Activated naive CD4-positive, alpha-beta T cell treated with anti-CD3 and anti-CD28 coated beads, Interleukin-2, amount 50 U/mL, for 72 hours (primary cell): ENCODE measurements at regions not wholly inside any gene's neighbourhood (a gene's known extent, or its start where the extent isn't known, plus 50 kb on each side); places are given as distances from the start of the nearest gene placed in this dataset.

Source experiments
- ATAC-seq, 2 donors: fragments of 150-1000 bp; cut with Tn5 transposase; 2 replicates each; pipeline ENCODE4 v1.10.0; 2021; ENCODE audit warnings: mild to moderate bottlenecking in 2 of 2, moderate library complexity in 2 of 2
- DNase-seq, 2 donors: peaks; one replicate each; pipeline ENCODE4 v3.0.0; 2021 to 2022; ENCODE audit warnings: low spot score in 2 of 2
- H3K27ac Mint-ChIP-seq, 2 donors: one replicate each; pipeline ENCODE4 v1.8.0; 2022; ENCODE audit warnings: mild to moderate bottlenecking in 2 of 2, mixed read lengths in 2 of 2
- H3K36me3 Mint-ChIP-seq, 2 donors: one replicate each; pipeline ENCODE4 v1.8.0; 2022; ENCODE audit warnings: mixed read lengths in 2 of 2
- H3K9me3 Mint-ChIP-seq, 2 donors: one replicate each; pipeline ENCODE4 v1.8.0; 2022; ENCODE audit warnings: mixed read lengths in 2 of 2

DNA sequence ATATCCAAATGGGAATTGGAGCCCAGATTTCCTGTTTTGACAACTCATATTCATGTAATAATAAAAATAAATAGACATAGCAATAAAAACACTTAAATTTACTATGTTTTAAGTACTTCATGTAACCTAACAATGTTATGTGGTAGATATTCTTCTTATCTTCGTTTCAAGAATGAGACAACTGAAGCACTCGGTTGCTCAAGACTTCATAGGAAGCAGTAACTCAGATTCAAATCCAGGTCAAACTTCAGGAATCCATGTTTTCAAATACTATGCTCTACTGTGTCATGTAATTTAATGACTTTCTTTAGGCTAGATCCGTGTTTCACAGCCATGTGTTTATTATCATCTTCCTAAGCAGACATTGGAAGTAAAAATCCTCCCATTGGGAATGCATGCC, 492.2 kb downstream of the CNTN3 start:
- Mint-ChIP-seq H3K36me3 (peaks cover 0 to 5% of the 10 kb centered on the region in 2 donors), H3K9me3 (peaks cover 12 to 20% of the 10 kb centered on the region in 2 donors), H3K27ac (no peak overlapping the region)
- ATAC-seq (no peak), DNase-seq (no peak)

DNA sequence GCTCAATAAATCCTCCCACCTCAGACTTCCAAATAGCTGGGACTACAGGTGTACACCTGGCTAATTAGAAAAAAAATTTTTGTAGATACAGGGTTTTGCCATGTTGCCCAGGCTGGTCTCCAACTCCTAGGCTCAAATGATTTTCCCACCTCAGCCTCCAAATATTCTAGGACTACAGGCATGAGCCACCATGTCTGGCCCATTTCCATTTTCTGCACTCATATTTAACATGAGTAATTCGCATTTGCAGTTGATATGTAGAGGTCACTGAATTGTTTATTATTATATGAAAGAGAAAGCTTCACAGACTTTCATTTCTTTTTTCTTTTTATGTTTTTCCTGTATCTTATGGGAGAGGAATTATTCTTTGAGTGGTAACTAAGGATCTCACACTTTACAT, 492.7 kb downstream of the CNTN3 start:
- no peak overlapping the region for H3K27ac Mint-ChIP-seq
- ATAC-seq: no peak
- no peak for DNase-seq
- peaks cover 17 to 24% of the 10 kb centered on the region in 2 donors for H3K9me3 Mint-ChIP-seq
- peaks cover 0 to 5% of the 10 kb centered on the region in 2 donors for H3K36me3 Mint-ChIP-seq

DNA sequence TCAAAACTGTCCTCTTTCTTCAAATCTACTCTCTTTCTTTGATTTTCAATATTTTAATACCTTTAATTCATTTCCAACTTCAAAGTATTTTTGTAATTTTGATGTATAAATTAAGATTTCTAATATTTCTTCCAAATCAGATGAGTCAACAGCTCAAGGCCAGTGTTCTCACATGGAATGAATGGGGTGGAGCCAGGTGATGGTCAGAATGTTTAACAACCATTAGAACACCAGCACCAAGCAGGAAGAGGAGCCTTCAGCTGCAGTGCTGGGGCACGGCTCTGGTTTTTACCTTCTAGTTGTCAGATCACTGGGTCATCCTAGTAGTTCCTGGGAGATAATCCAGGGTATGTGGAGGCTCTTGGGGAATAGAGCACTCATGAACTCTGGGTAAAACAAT, 494.5 kb upstream of the PDZRN3 start:
- ATAC-seq: no peak
- no peak overlapping the region for H3K27ac Mint-ChIP-seq

DNA sequence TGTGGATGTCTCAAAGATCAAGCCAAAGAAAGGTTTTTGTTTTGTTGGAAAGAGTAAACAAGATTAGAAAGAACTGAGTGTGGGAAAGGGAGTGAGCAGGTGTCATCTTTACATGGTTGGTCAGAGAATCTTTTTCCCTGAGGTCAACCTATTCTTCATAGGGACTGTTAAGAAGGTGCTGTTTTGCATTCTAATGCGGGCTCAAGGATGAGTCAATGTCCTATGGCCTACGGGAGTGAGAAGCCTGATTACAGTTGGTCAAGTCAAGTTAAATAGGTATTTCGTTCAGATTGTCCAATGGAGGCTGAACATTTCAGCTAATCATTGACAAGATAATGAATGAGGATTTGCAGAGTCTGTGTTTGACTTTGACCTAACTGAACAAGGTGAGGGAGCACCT, 491.2 kb upstream of the PDZRN3 start:
- peaks cover 27 to 33% of the 10 kb centered on the region in 2 donors for H3K9me3 Mint-ChIP-seq
- no peaks in the 10 kb centered on the region for H3K36me3 Mint-ChIP-seq
- no peak overlapping the region for H3K27ac Mint-ChIP-seq
- DNase-seq (no peak), ATAC-seq (no peak)

More for the DNA sequence above, 494.5 kb upstream of the PDZRN3 start:
- Mint-ChIP-seq H3K9me3 (peaks cover 29 to 35% of the 10 kb centered on the region in 2 donors), H3K36me3 (peaks cover 0 to 5% of the 10 kb centered on the region in 2 donors)
- no peak for DNase-seq

DNA sequence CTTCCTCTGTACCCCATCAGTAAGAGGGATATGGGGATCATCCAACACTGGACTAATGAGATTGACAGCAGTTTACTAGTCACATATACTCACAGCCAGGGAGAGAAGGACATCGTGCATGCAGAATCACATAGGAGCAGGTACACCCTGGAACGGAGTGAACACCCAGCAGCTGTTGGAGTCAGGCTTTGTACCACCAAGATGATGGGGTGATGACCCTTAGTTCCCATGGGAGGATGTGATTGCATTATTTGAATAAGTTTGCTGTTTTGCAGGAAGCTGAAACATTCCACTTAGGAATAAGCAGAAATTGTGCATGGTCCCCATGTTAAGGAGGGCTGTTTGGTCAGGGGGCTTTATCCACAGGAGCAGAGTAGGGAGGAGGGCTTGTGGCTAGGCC, 482.7 kb upstream of the PDZRN3 start:
- Mint-ChIP-seq H3K9me3 (peaks cover 10 to 12% of the 10 kb centered on the region in 2 donors), H3K36me3 (no peaks in the 10 kb centered on the region), H3K27ac (no peak overlapping the region)
- ATAC-seq (no peak), DNase-seq (no peak)

DNA sequence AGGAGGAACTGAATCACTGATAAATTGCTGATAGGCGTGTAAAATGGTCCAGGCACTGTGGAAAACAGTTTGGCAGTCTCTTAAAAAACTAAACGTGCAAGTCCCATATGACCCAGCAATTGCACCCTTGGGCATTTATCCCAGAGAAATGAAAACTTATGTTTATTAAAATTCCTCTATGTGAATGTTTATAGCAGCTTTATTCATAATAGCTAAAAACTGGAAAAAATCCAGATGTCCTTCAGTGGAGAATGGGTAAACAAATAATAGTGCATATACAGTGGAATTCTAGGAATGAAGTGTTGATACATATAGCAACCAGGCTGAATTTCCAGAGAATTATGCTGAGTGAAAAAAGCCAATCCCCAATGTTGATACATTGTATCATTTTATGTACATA, 482.2 kb upstream of the PDZRN3 start:
- Mint-ChIP-seq H3K27ac (no peak overlapping the region), H3K9me3 (peaks cover 11 to 12% of the 10 kb centered on the region in 2 donors), H3K36me3 (no peaks in the 10 kb centered on the region)
- ATAC-seq (no peak), DNase-seq (no peak)

DNA sequence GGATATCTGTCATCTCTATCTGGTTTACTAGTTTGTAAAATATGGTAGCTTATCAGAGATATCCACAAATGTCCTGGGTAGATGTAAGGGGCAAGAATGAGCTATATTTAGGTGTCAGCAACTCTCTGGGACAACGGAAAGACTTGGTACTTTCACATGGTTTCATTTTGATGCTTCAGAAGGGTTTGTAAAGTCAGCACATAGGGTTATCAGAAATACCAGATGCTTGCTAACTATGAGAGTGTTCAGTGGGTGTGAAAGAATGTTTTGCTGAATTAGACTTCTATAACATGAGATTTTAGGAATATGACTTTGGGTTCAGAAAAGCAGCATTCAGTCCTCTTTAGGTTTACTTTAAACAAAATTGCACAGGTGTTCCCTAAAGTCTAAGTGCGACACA, 466.5 kb upstream of the PDZRN3 start:
- Mint-ChIP-seq H3K27ac (no peak overlapping the region), H3K9me3 (peaks cover 24 to 25% of the 10 kb centered on the region in 2 donors), H3K36me3 (no peaks in the 10 kb centered on the region)
- no peak for ATAC-seq
- DNase-seq: no peak

DNA sequence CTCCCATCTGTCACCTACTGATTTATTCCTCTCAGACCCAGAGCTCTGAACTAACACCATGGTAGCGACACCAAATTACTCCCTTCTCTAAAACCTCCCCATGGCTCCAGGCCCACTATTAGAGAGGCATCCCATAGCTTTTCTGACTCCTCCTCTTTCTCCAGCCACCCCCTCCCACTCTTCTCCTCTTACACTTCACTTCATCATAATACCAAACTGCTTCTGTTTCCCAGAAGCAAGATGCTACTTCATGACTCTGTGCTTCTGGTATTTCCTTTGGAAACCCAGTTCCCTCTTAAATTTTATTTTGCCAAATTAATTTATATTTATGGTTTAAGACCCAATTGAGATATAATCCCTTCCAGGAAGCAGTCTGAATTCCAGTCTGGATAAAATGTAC, 465.1 kb upstream of the PDZRN3 start:
- peaks cover 22 to 24% of the 10 kb centered on the region in 2 donors for H3K9me3 Mint-ChIP-seq

DNA sequence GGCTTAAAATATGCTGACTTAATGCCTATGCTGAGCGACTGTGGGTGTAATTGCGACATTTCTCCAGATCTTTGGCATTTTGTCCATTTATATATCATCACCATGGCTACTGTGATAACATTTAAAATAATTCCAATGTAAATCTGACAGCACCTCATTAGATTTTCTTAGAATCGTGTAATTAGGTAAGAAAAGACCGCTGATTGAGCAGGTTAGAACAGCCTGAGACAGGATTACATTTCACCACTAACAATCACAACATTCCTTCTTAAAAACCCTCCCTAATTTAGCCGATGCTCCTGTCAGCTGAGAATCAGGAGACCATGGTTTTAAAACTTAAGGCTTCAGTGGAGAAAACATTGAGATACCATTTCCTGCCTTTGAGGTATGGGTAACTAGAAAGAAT, 455.3 kb upstream of the PDZRN3 start:
- peaks cover 13 to 22% of the 10 kb centered on the region in 2 donors for H3K9me3 Mint-ChIP-seq
- H3K36me3 Mint-ChIP-seq: no peaks in the 10 kb centered on the region
- H3K27ac Mint-ChIP-seq: no peak overlapping the region

More for the DNA sequence above, 465.1 kb upstream of the PDZRN3 start:
- H3K36me3 Mint-ChIP-seq: no peaks in the 10 kb centered on the region
- H3K27ac Mint-ChIP-seq: no peak overlapping the region
- ATAC-seq: no peak
- no peak for DNase-seq

DNA sequence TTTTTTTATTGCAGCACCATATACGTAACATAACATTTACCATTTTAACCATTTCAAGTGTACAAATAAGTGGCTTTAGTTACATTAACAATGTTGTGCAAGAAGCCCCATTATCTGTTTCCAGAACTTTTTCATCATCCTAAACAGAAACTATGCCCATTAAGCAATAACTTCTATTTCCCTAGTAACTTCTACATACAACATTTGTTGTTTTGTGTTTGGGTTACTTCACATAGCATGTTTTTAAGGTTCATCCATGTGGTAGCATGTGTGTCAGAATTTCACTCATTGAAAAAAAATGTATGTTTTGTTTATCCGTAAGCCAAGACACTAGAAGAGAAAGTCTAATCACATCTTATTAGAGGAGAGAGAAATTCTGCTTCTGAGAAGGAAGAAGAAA, 450.5 kb upstream of the PDZRN3 start:
- Mint-ChIP-seq H3K9me3 (peaks cover 9 to 24% of the 10 kb centered on the region in 2 donors), H3K27ac (no peak overlapping the region), H3K36me3 (no peaks in the 10 kb centered on the region)
- DNase-seq (no peak), ATAC-seq (no peak)

More for the DNA sequence above, 455.3 kb upstream of the PDZRN3 start:
- DNase-seq (no peak), ATAC-seq (no peak)

DNA sequence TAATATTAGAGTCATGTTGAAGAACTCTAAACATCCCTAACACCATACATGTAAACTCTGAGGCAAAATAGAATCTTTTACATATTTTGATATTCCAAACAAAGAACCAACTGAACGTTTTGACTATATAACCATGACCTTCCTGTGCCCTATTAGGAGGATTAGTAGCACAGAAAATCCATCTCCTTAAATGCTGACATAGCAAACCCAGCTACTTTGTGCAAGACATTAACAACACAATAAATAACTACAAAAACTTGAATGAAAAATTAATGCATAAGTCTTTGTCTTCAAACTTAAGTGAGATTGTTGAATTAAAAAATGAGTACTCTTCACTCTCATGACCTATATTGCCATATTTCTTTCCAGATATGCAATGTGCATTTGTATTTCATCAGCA, 450.0 kb upstream of the PDZRN3 start:
- Mint-ChIP-seq H3K27ac (no peak overlapping the region), H3K9me3 (peaks cover 9 to 24% of the 10 kb centered on the region in 2 donors), H3K36me3 (no peaks in the 10 kb centered on the region)
- DNase-seq (no peak), ATAC-seq (no peak)

DNA sequence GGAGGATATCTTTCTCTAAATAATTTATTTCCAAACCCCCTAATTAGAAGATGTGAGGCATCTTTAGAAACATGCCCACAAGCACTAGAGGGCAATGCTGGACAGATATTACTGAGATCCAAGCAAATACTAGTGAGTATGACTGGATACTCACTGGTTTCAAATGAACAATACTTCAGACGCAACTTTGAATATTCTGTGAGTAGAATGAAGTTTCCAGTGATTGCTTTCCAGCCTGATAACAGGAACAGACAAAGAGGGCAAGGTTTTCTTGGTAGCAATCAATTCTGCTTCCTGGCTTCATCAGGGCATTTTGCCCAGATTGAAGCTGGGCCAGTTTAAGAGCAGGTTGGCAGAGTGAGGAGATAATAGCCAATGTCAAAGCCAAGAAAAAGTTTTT, 442.6 kb upstream of the PDZRN3 start:
- DNase-seq (no peak), ATAC-seq (no peak)
- peaks cover 12 to 24% of the 10 kb centered on the region in 2 donors for H3K9me3 Mint-ChIP-seq
- no peak overlapping the region for H3K27ac Mint-ChIP-seq
- no peaks in the 10 kb centered on the region for H3K36me3 Mint-ChIP-seq

DNA sequence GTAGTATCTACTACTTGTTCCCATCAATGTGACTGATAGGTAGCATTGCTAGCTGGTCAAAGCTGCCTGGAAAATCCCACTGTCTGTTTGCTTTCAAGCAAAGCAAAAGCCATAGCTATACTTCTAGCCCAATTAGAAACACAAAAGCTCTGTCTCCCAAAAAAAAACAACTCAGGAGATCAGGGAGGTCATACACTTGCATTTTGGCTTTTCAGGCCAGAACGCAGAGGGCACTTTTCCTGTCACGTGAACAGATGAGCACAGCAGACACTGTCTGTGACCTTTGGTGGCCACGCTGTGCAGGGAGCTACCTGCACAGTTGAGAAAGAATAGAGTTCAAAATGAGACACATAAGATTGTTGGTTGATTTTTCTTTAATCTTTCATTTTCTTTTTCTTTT, 441.7 kb upstream of the PDZRN3 start:
- no peaks in the 10 kb centered on the region for H3K36me3 Mint-ChIP-seq
- DNase-seq: no peak
- ATAC-seq: no peak
- H3K27ac Mint-ChIP-seq: no peak overlapping the region
- peaks cover 17 to 28% of the 10 kb centered on the region in 2 donors for H3K9me3 Mint-ChIP-seq

DNA sequence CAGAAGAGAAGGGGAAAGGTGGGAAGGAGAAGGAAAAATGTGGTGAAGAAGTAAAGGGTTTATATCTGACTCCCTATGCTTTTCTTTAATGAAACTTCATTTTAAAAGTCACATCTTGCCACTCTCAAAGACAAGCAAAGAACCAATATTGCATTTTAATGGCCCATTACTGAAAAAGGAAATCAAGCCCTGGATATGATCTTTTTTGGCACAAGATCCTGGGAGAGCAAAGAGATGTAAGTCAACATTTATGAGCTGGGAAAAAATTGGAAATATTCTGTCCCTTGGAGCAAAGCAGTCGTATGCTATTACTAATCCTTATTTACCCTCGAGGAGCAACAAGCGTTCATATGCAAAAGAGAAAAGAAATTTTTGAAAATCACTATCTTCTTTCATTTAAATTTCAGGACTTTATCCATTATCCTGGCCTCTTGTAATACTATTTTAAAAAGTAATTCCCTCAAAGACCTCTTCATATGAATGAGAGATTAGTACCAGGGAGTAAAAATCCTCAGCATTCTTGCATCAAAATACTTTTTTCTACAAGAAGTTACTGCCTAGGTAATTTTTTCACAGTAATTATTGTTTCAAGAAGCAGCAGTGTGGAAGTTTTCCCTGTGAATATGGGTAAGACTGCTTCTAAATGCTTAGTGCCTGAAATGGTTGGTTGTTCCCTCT, 435.3 kb upstream of the PDZRN3 start:
- H3K27ac Mint-ChIP-seq: no peak overlapping the region
- ATAC-seq (no peak), DNase-seq (no peak)
- H3K36me3 Mint-ChIP-seq: no peaks in the 10 kb centered on the region
- H3K9me3 Mint-ChIP-seq: peaks cover 19 to 20% of the 10 kb centered on the region in 2 donors

DNA sequence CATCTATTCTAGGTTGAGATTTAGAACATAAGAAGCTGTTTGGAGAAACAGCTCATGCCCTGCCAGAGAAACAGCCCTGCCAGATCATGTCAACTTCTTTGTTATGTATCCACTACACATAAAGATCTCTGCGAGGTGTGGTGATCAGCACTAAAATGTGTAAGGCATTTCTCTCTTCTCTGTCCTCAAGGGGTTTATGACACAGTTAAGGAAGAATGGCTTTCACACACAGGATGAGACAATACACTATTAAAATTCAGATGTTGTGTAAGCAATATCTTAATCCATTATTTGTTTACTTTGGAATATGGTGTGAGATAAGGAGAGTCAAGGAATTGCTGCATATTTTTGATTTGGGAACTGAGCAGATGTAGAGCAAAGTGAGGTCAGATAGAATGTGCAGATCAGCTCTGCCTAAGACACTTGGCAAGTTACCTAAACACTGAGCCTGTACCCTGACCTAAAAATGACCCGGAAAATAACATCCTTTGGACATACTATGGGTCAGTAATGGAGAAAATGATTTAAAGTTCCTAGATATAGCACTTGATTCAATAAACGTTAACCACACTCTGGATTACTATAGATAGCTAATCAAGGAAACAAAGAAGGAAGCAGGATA, 434.7 kb upstream of the PDZRN3 start:
- Mint-ChIP-seq H3K9me3 (peaks cover 19 to 24% of the 10 kb centered on the region in 2 donors), H3K36me3 (no peaks in the 10 kb centered on the region), H3K27ac (no peak overlapping the region)
- ATAC-seq (no peak), DNase-seq (no peak)

DNA sequence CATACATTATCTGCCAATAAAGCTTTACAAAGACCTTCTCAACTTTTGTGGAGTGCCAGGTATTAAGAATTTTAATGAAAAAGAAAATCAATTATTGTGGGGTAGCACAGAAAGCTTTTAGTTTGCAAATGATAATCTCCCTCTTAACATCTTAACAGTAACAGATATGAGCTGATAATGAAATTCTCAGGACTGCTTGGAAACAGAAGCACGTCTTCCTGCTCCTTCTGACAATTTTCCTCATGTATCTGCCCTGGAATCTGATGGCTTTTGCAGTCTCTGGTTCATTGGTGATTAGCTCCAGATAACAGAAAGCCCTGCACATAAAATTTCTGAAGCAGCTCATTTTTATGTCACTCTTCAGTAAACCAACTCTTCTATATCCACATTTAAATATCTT, 432.4 kb upstream of the PDZRN3 start:
- no peak overlapping the region for H3K27ac Mint-ChIP-seq
- no peaks in the 10 kb centered on the region for H3K36me3 Mint-ChIP-seq

DNA sequence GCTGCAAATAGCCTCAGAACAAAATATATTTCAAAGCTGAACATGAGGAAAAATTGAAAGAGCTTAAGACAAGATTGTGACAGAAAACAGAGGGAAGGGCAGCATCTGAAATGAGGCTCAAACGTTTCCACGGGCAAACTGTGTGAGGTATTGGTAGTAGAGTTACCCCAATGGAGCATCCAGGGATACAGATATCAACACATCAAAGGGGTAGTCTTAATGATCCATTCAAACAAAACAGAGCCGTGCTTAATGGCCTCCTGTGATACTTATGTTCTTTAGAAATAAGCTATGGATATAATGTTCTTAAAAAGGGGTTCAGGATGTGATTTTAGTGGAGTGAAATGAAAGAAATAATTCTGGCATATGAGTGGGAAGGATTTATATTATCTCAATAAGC, 430.3 kb upstream of the PDZRN3 start:
- H3K36me3 Mint-ChIP-seq: no peaks in the 10 kb centered on the region
- peaks cover 9 to 16% of the 10 kb centered on the region in 2 donors for H3K9me3 Mint-ChIP-seq
- H3K27ac Mint-ChIP-seq: no peak overlapping the region
- ATAC-seq (no peak), DNase-seq (no peak)

More for the DNA sequence above, 432.4 kb upstream of the PDZRN3 start:
- peaks cover 14 to 16% of the 10 kb centered on the region in 2 donors for H3K9me3 Mint-ChIP-seq
- ATAC-seq (no peak), DNase-seq (no peak)

DNA sequence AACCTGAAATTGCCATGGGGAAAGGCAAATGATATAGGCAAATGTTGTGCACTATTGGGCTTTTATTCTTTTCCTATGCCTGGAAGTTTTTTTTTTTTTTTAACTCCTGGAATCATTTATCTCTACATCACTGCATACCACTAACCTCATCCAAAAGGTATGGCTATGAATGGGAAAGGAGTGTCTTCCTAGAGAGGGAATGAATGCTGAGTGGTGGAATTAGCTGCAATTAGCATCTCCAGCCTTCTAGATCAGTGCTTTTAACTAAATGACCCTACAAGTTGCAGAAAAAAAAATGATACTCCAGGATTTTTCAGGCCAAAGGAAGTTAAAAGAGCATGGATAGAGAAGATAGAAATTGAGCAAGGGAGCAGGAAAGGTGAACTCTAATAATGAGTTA, 429.8 kb upstream of the PDZRN3 start:
- DNase-seq (no peak), ATAC-seq (no peak)
- H3K27ac Mint-ChIP-seq: no peak overlapping the region
- H3K36me3 Mint-ChIP-seq: no peaks in the 10 kb centered on the region
- peaks cover 9 to 15% of the 10 kb centered on the region in 2 donors for H3K9me3 Mint-ChIP-seq
